ENCODE measurements at regions not wholly inside any gene's neighbourhood (a gene's known extent, or its start where the extent isn't known, plus 50 kb on each side); places are given as distances from the start of the nearest gene placed in this dataset.
A peak's percentile ranks its signal among the peaks of the same experiment; 100 is the strongest.

DNA sequence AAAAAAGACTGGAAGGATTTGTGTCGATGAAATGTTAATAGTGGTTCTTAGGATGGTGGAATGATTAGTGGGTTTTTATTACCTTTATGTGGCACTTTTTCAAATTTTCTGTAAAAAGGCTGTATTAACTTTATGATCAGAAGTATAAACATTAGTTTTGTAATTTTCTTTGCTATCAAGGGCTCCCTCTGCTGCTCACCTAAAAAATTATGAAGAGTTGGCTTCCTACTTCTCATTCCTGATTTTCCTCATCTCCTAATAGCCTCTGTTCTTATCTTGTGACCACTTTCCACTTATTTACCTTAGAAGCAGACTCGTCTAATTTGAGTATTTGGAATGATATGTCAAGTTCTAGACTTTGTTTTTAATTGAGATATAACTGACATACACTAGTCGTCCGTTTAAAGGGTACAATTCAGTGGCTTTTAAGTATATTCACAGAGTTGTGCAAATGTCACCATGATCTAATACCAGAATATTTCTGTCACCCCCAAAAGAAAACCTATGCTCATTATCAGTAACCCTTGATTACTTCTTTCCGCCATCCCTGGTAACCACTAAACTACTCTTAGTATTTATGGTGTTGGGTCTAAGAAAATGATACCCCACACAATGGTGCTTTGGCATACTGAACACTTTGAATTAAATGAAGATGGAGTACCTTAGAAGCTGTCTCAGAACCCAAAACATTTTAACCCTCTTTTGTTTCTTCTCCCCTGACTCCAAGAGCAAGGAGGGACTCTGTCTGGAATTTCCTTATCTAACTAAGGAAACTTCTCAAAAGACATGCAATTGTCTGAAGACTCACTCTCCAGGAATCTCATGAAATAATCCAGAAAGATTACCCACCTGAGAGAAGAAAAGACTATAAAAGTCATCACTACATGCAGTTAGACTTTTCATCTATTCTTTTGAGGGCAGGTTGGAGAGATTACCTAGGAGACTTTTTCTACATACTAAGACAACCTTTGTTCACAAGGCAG is 311.3 kb downstream of the DLEU7 start:
- TF ChIP-seq, protein P1, sequence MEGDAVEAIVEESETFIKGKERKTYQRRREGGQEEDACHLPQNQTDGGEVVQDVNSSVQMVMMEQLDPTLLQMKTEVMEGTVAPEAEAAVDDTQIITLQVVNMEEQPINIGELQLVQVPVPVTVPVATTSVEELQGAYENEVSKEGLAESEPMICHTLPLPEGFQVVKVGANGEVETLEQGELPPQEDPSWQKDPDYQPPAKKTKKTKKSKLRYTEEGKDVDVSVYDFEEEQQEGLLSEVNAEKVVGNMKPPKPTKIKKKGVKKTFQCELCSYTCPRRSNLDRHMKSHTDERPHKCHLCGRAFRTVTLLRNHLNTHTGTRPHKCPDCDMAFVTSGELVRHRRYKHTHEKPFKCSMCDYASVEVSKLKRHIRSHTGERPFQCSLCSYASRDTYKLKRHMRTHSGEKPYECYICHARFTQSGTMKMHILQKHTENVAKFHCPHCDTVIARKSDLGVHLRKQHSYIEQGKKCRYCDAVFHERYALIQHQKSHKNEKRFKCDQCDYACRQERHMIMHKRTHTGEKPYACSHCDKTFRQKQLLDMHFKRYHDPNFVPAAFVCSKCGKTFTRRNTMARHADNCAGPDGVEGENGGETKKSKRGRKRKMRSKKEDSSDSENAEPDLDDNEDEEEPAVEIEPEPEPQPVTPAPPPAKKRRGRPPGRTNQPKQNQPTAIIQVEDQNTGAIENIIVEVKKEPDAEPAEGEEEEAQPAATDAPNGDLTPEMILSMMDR (IDR thresholded peaks at IDR 0.05; ENCODE audit: low read length), result peak; percentile 61
- TF ChIP-seq EZH2 (IDR thresholded peaks at IDR 0.05; ENCODE audit: borderline replicate concordance, low read length), result no peak

All from OCI-LY1 (cell line).